ENCODE measurements at regions not wholly inside any gene's neighbourhood (a gene's known extent, or its start where the extent isn't known, plus 50 kb on each side); places are given as distances from the start of the nearest gene placed in this dataset.

- no peak for TF ChIP-seq POLR2A (IDR thresholded peaks at IDR 0.05)
- no peak for TF ChIP-seq CTCF (IDR thresholded peaks at IDR 0.05)
Measured at GRCh38 chr1:68617942-68618341, 121.1 kb upstream of the DEPDC1 start.
